CD4-positive, alpha-beta T cell treated with Interleukin-12 subunit alpha and Interleukin-12 subunit beta, for 1 hour (primary cell): ENCODE measurements at regions not wholly inside any gene's neighbourhood (a gene's known extent, or its start where the extent isn't known, plus 50 kb on each side); places are given as distances from the start of the nearest gene placed in this dataset.
"Not testable (repeated sequence)": the region's sequence is repeated elsewhere in the genome, so short reads cannot be mapped to it uniquely, and the experiment has no call there.

Experiments
- DNase-seq: peaks from one replicate; pipeline ENCODE4 v3.0.0-alpha.2; 2020

DNA sequence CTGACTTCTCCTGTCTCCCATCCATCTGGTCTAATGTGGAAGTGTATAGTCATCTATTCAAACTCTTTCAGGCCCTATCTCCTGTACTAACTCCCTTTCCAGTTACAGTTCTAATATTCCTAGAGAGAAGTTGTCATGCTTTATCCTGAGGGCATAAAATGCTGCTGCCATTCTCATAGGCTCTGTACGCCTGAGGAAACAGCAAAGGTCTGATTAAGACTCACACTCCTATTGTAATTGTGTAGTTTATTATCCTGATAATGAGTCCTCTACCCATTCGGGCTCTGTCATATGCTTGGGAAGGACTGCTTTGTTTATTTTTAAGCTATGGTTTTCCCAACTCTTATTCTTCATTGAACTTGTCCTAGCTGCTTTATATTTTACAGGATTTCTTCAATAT, 290.4 kb downstream of the TMEM38B start:
- no peak for DNase-seq

GRCh38 chr9:105993116-105993854, 298.9 kb downstream of the TMEM38B start:
- no peak for DNase-seq

GRCh38 chr9:105993921-105994715, 299.8 kb downstream of the TMEM38B start:
- DNase-seq, result no peak

DNA sequence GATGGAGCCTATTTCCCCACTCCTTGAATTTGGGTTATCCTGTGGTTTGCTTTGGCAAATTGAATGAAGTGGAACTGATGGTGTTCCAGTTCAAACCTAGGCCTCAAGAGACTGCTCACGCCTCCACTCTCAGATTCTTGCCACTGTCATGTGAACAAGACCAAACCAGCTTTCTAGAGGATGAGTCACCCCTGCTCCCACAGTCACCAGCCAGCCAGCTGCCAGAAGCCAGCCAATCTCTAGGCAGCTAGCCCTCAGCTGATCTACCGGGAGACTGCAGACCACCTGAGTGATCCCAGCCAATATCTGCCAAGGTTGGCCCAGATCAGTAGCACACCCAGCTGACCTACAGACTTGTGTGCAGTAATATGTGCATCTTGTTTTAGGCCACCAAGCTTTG, 300.6 kb downstream of the TMEM38B start:
- no peak for DNase-seq

DNA sequence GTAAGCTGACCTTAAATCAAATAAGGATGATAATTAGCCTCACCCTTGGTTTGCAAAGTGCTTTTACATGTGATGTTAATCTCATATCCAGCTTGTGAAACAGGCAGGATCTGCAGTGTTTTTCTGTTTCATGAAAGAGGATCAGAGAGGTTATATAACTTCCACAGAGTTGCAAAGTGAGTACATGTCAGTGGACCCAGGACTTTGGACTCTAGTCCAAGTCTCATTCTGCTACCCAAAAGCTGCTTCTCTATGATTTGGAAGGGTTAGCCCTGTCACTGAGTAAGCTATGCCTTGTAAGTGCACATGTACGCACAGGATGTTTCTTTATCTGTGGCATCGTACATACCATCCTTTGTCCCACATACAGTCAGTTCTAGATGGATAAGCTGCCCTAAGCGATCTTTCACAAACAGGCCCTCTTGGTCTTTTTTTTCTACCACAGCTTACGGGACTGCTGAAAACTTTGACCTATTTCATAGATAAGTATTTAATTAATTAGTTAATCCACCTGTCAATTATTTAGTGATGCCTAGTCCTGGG, 322.9 kb downstream of the TMEM38B start:
- no peak for DNase-seq

- no peak for DNase-seq
Measured at GRCh38 chr9:106019039-106019680, 324.8 kb downstream of the TMEM38B start.

DNA sequence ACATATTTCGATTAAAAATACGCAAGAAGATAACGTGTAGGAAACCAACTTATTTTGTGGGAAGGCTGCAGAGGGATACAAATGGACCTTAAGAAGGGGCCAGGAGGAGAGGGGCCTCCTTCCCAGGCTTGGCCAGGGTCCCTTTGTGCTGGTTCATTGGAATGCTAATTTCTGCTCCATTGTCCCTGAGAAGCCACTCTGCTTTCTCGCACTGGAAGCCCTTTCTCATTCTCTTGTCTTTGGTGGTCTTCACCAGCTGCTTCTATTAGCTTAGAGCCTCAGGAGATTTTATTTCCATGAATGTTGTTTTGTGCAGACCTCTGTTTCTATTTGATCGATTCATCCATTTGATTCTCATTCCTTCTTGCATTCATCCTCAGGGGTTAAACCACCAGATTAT, 325.4 kb downstream of the TMEM38B start:
- no peak for DNase-seq

GRCh38 chr9:106020186-106020585, 325.8 kb downstream of the TMEM38B start:
- DNase-seq, result no peak

GRCh38 chr9:106023455-106023854, 329.1 kb downstream of the TMEM38B start:
- no peak for DNase-seq

GRCh38 chr9:106025453-106025852, 331.1 kb downstream of the TMEM38B start:
- DNase-seq, result no peak

DNA sequence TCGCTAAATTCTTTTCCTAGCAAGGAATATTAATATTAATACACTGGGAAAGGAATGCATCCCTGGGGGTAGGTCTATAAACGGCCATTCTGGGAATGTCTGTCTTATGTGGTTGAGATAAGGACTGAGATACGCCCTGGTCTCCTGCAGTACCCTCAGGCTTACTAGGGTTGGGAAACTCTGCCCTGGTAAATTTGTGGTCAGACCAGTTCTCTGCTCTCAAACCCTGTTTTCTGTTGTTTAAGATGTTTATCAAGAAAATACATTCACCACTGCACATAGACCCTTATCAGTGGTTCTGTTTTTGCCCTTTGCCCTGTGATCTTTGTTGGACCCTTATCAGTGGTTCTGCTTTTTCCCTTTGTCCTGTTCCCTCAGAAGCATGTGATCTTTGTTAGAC, 335.8 kb downstream of the TMEM38B start:
- not testable (repeated sequence) for DNase-seq

GRCh38 chr9:106032978-106033377, 338.6 kb downstream of the TMEM38B start:
- no peak for DNase-seq

- no peak for DNase-seq
Measured at GRCh38 chr9:106035806-106036205, 341.5 kb downstream of the TMEM38B start.

GRCh38 chr9:106038266-106039001, 344.1 kb downstream of the TMEM38B start:
- no peak for DNase-seq

DNA sequence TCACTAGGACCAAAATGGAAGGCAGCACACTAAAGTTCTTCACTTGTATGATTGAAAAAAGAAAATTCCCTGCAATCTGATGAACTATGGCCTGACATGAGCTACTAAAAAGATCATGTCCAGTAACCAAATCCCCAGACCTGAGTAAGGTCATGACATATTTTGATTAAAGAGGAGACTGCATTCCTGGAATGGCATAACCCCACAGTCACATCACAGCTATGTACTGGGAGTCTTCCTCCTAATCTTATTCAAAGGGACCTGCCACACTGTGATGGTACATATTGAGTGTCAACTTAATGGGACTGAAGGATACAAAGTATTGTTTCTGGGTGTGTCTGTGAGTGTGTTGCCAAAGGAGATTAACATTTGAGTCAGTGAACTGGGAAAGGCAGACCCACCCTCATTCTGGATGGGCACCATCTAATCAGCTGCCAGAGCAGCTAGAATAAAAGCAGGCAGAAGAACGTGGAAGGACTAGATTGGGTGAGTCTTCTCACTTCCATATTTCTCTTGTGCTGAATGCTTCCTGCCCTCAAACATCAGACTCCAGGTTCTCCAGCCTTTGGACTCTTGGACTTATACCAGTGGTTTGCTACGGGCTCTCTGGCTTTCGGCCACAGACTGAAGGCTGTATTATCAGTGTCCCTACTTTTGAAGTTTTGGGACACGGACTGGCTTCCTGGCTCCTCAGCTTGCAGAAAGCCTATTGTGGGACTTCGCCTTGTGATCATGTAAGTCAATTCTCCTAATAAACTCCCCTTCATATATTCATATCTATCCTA, 345.0 kb downstream of the TMEM38B start:
- DNase-seq, result no peak

- not testable (repeated sequence) for DNase-seq
Measured at GRCh38 chr9:106041920-106042319, 347.6 kb downstream of the TMEM38B start.

- DNase-seq, result no peak
Measured at GRCh38 chr9:106051545-106051944, 357.2 kb downstream of the TMEM38B start.

DNA sequence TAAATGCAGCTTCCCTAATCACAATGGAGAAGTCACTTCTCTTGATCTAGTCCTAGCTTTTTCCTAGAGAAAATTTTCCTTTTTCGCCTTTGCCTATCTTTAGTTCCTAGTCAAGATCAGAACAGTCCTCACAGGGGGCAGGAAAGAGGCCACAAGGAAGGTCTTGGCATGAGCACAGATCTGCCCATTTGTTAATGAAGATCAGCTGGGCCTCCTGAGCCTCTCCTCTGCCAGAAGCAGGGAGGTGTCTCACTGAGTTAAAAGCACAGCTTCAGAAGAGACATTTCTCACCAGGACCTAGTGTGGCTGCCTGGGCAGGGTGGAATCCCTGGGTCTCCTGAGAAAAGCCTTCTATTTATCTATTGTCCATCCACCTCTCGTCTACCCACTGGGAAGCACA, 357.8 kb downstream of the TMEM38B start:
- no peak for DNase-seq

DNA sequence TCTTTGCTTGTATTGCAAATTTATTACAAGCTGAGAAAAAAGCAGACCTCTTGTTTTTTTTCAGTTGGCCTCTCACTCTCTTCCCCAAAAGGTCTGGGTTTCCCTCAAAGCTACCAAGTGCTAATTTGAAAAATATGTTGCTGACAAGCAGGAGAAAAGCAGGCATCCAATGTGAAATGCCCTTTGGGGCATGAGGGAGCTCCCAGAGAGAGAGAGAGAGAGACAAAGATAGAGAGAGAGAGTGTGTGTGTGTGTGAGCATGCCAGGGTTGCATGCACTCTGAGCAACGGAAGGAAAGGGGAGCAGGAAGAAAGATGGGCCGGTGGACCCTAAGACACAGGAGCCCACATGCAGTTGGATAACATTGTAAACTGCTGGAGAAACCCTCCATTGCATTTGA, 358.4 kb downstream of the TMEM38B start:
- DNase-seq, result no peak

DNA sequence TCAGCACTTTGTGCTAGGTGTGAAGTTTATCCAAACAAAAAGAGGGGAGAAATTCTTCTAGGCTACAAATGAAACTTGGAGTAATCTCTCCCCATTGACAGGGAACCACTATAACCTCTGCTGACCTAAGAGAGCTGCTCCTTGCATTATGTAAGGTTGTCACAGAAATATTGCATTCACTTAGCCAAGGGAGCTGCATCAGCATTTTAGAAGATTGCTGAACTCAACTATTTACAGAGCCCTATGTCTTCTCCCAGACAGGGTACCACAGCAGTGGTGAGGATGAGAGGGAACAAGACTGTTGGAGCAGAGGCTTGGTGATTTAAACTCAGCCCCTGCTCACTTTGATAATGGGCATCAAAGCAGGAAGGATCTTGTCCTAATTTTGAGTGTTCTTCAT, 362.0 kb downstream of the TMEM38B start:
- DNase-seq, result no peak

DNA sequence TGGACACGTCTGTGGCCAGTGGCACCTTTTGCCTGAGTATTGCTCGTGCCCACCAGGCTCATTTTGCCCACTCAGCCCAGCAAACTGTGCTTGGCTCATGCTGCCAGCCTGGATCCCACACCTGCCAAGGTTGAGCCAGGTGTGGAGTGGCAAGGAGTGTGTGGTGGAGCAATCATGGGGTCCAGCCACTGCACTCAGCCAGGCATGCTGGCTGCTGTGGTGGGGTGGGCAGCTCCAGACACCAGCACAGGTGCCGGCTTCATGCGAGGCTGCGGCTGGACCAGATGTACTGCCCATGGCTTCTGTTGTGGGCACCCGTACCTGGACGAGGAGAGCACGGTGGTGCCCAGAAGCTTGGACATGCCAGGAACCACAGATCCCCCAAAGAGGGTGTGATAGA, 364.1 kb downstream of the TMEM38B start:
- no peak for DNase-seq

- no peak for DNase-seq
Measured at GRCh38 chr9:106059886-106060285, 365.5 kb downstream of the TMEM38B start.
